ENCODE measurements at regions not wholly inside any gene's neighbourhood (a gene's known extent, or its start where the extent isn't known, plus 50 kb on each side); places are given as distances from the start of the nearest gene placed in this dataset.

DNA sequence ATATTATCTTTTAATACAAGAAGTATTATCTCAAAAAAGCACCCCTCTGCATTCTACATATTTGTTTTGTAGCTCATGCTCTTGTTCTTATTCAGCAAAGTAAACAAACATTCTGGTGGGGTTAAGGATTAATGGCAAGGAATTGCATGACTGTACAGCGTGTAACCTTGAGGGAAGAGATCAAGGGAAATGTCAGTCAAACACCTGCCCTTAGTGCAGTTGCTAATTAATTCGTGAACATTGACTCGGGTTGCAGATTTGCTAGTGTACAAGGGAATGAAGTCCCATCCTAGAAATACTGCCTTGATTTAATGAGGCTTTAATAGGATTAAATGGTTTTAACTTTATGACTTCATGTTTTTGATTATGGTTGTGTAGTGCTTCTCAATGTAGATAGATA is 1758.1 kb downstream of the MAT2B start:
- peak; percentile 63 for DNase-seq (ENCODE audit: low read depth)
- H3K4me3 ChIP-seq (ENCODE audit: low read length), result no peak overlapping the region
- TF ChIP-seq, protein P1, sequence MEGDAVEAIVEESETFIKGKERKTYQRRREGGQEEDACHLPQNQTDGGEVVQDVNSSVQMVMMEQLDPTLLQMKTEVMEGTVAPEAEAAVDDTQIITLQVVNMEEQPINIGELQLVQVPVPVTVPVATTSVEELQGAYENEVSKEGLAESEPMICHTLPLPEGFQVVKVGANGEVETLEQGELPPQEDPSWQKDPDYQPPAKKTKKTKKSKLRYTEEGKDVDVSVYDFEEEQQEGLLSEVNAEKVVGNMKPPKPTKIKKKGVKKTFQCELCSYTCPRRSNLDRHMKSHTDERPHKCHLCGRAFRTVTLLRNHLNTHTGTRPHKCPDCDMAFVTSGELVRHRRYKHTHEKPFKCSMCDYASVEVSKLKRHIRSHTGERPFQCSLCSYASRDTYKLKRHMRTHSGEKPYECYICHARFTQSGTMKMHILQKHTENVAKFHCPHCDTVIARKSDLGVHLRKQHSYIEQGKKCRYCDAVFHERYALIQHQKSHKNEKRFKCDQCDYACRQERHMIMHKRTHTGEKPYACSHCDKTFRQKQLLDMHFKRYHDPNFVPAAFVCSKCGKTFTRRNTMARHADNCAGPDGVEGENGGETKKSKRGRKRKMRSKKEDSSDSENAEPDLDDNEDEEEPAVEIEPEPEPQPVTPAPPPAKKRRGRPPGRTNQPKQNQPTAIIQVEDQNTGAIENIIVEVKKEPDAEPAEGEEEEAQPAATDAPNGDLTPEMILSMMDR (conservative IDR thresholded peaks at IDR 0.05; ENCODE audit: low read depth, low read length), result no peak

DNA sequence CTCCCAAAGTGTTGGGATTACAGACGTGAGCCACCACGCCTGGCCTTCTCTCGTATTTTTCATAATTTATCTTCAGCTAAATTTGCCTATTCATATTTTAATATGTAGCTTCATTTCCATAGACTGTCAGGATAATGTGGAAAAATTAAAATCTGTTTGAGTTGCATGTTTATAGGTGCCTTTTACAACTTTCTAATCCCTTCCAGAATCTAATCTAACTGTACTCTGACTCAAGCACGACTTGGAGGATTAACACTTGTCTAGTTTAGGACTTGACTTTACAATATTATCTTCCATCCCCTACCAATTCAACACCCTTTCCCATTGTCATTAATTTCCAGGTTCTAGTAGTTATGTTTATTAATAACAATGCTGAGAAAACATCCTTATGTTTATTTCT is 1761.5 kb downstream of the MAT2B start:
- TF ChIP-seq, protein P1 (conservative IDR thresholded peaks at IDR 0.05; ENCODE audit: low read depth, low read length), result no peak
- no peak for DNase-seq (ENCODE audit: low read depth)
- H3K4me3 ChIP-seq (ENCODE audit: low read length), result no peak overlapping the region

DNA sequence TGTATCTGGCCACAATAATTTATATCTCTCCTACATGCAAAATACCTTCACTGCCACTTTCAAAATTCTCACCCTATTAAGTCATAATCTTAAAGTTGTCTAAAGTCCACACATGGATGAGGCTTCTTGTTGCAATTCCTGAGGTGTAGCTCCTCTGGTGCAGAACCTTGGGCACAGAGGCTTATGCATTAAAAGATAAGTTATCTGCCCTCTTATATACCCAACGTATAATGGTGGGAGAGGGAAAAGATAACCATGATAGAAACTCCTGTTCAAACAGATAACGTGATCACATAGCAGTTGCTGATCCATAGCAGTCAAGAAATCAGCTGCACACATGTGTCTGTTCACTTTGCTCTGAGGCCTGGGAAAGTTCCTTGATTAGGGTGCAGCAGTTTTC is 1767.0 kb downstream of the MAT2B start:
- DNase-seq (ENCODE audit: low read depth), result no peak
- TF ChIP-seq, protein P1 (conservative IDR thresholded peaks at IDR 0.05; ENCODE audit: low read depth, low read length), result no peak
- no peak overlapping the region for H3K4me3 ChIP-seq (ENCODE audit: low read length)

DNA sequence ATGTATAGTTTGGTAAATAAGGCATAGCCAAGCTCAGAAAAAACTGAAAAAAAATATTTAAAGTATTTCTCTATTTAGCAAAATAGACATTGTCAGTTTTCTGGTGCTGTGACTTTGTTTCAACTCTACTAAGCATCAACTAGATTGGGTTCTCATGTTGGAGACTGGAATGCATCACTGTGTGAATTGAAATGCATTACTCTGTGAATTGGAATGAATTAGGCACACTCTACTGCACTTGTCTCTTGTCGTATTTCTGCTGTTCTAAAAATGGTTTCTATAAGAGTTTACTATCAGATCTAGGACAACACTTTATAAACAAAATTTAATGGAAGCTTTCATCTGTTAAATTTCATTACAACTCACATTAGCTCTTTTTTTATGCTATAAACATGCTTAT is 1772.2 kb downstream of the MAT2B start:
- no peak for DNase-seq (ENCODE audit: low read depth)
- no peak overlapping the region for H3K4me3 ChIP-seq (ENCODE audit: low read length)
- TF ChIP-seq, protein P1 (conservative IDR thresholded peaks at IDR 0.05; ENCODE audit: low read depth, low read length), result no peak

DNA sequence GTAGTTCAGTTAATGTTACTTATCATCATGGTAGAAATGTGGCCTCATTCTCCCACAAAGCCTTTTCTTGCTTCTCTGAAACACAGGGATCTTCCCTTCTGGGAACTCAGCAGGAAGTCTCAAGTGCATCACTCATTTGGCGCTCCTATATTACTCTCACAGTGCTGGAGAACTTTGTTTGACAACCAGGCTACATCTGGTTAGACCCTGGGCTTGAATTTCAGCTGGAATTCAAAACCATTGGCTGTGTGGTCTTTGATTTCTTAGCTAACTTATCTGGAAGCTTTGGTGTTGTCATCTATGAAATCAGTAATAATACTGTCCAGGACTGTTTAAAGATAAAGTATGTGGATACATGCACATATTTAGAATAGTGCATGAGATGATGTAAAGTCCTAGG is 1777.1 kb downstream of the MAT2B start:
- TF ChIP-seq, protein P1 (conservative IDR thresholded peaks at IDR 0.05; ENCODE audit: low read depth, low read length), result no peak
- no peak overlapping the region for H3K4me3 ChIP-seq (ENCODE audit: low read length)

DNA sequence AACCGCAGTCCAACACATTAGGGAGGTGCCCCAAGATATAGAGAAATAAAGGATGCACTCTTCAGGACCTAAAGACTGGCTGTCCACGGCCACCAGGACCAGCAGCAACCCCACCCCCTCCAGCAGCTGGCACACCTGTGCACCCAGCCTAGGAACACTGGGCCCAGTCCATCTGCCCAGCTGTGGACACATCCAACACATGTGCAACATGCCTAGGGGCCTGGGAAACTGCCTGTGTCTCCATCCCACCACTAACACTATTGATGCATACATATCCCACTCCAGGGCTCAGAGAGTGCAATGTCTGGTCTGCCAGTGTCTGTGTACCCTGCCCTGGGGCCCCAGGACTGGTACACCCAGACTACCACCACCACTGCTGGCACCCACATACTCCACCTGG is 1781.3 kb downstream of the MAT2B start:
- TF ChIP-seq, protein P1 (conservative IDR thresholded peaks at IDR 0.05; ENCODE audit: low read depth, low read length), result no peak
- no peak overlapping the region for H3K4me3 ChIP-seq (ENCODE audit: low read length)
- DNase-seq (ENCODE audit: low read depth), result no peak

More for the DNA sequence above, 1777.1 kb downstream of the MAT2B start:
- no peak for DNase-seq (ENCODE audit: low read depth)

DNA sequence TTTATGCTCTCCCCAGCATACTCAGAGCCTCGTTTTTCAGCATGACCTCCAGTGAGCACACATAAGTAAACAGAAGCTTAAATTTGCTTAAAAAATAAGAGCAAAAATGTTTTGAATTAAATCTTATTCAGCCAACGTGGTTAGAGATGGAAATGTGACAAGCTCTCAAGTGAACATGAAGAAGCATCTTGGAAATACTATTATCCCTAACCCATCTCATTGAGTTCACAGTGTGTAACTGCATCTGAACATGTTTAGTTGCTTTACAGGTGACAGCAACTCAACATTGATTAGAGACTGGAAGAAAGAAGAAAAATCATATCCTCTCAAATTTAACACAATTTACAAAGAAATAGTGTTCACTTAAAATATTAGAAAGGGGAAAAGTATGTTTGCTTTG is 1785.1 kb downstream of the MAT2B start:
- TF ChIP-seq, protein P1 (conservative IDR thresholded peaks at IDR 0.05; ENCODE audit: low read depth, low read length), result no peak
- DNase-seq (ENCODE audit: low read depth), result no peak
- no peak overlapping the region for H3K4me3 ChIP-seq (ENCODE audit: low read length)
